ENCODE measurements at regions not wholly inside any gene's neighbourhood (a gene's known extent, or its start where the extent isn't known, plus 50 kb on each side); places are given as distances from the start of the nearest gene placed in this dataset.
"Not testable (repeated sequence)": the region's sequence is repeated elsewhere in the genome, so short reads cannot be mapped to it uniquely, and the experiment has no call there.

DNA sequence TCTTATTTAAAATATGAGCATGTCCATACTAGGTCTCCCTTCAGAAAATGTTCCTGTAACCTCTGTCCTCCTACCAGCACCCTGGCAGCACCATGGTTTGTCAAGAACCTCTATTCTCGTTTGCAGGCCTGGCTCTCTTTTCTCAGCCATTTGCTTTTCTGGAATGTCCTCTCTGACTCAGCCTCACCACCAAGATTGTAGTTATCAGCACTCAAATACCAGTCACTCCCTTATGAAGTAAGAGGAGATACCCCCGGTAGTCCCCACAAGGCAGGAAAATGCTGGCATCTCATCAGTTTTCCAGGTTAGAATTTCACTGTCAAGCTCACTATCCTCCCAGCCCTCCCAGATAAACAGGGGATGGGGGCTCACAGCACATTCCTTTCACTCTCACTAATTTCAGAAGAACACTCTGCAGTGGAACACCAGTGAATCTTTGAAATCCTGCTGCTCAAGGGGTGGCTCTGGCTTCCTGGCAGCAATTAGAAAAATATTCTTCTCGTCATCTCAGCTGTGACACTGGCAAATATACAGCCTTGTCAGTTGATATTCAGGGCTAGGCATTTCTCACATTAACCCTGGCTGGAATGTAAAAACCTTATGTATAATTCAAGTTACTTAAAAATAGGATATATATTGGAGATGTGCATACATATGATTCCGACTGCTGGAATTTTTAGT, 129.2 kb downstream of the TBX18 start:
- TF ChIP-seq, protein P1, sequence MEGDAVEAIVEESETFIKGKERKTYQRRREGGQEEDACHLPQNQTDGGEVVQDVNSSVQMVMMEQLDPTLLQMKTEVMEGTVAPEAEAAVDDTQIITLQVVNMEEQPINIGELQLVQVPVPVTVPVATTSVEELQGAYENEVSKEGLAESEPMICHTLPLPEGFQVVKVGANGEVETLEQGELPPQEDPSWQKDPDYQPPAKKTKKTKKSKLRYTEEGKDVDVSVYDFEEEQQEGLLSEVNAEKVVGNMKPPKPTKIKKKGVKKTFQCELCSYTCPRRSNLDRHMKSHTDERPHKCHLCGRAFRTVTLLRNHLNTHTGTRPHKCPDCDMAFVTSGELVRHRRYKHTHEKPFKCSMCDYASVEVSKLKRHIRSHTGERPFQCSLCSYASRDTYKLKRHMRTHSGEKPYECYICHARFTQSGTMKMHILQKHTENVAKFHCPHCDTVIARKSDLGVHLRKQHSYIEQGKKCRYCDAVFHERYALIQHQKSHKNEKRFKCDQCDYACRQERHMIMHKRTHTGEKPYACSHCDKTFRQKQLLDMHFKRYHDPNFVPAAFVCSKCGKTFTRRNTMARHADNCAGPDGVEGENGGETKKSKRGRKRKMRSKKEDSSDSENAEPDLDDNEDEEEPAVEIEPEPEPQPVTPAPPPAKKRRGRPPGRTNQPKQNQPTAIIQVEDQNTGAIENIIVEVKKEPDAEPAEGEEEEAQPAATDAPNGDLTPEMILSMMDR (IDR thresholded peaks at IDR 0.05; ENCODE audit: borderline replicate concordance, insufficient read depth, low read depth, low read length), result no peak
- H3K4me3 ChIP-seq (ENCODE audit: low read depth, low read length), result no peak overlapping the region

DNA sequence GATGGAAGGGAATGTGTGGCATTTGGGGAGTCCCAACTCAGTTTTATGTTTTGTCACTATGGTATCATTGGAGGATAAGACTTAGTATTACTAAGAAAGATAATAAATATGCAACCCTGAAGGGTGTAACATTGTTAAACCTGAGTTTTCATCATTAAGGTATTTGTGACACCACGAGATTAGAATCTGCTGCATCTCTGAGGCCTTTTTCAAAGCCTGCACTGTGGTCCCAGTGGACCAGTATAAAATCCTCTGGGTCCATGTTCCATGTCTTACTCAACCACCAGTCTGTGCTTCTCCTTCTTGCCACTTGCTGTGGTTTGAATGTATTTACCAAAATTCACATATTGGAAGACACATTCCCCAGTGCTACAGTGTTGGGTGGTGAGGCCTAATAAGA, 130.6 kb downstream of the TBX18 start:
- H3K4me3 ChIP-seq (ENCODE audit: low read depth, low read length), result no peak overlapping the region
- TF ChIP-seq, protein P1 (IDR thresholded peaks at IDR 0.05; ENCODE audit: borderline replicate concordance, insufficient read depth, low read depth, low read length), result no peak

DNA sequence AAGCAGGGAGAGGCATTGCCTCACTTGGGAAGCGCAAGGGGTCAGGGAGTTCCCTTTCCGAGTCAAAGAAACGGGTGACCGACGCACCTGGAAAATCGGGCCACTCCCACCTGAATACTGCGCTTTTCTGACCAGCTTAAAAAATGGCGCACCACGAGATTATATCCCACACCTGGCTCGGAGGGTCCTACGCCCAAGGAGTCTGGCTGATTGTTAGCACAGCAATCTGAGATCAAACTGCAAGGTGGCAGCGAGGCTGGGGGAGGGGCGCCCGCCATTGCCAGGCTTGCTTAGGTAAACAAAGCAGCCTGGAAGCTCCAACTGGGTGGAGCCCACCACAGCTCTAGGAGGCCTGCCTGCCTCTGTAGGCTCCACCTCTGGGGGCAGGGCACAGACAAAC, 137.9 kb downstream of the TBX18 start:
- not testable (repeated sequence) for H3K4me3 ChIP-seq (ENCODE audit: low read depth, low read length)

DNA sequence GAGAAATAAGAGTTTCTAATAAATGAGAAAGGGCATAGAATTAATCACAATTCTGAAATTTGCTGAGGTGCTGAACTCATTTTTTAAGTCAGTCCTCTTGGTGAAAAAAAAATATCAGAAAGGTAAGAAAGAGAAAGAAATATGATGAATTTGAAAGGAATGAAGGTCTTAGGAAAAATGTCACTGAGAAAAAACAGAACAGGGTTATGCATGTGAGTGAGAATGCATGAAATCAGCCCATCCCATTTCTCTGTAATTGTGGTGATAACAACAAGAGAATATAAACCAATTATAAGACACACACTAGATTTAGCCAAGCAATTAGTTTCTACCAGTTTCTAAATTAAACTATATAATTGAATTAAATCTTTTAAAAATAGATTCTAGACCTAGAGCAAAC, 138.9 kb downstream of the TBX18 start:
- H3K4me3 ChIP-seq (ENCODE audit: low read depth, low read length), result no peak overlapping the region
- TF ChIP-seq, protein P1 (IDR thresholded peaks at IDR 0.05; ENCODE audit: borderline replicate concordance, insufficient read depth, low read depth, low read length), result no peak

DNA sequence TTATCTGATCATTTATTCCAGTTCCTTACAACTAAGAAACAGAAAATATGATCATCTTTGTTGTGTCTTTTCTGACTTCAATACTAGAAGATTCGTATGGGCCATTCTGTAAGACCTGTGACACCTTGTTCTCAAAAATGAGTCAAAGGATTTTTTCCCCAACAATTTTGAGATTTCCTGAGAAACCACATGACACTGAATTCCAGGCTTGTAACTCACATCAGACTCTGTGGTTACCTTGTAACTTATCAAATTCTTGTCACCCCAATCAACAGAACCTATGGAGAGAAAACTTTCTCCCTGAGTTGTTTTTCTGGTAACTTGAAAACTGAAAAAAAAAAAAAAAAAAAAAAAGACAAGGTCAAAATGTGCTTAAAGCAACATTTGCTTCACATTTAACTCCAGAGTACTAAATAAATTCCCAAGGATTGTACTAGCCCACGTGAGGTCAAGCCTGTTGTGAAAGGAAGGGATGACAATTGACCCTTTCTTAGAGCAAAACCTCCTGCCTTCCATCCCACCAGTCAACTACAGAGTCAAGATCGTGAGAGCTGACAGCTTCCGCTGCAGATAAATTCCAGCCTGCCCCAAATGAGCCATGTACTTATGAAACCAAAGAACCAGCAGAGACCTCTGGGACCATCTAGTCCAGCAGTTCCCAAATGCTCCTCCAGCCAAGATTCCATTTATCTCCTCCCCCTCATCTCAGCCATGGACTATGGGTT, 140.3 kb downstream of the TBX18 start:
- TF ChIP-seq, protein P1 (IDR thresholded peaks at IDR 0.05; ENCODE audit: borderline replicate concordance, insufficient read depth, low read depth, low read length), result no peak
- no peak overlapping the region for H3K4me3 ChIP-seq (ENCODE audit: low read depth, low read length)

DNA sequence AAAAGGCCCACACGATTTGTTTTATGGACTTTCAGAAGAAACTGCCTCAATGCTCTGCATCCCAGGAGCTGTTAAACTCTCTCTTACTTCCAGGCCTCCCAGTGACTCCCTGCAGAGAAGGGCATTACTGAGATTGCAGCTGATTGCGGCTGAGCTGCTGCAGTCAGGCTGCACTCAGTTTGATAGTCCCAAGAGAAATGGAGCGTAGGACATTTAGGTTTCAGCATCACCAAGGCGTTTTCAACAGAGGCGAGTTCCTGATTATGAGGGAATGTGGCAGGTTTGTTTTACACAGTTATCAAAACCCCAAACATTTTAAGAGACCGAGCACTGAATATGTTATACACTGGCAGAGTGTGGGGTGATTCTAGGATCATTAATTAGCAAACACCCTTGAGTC, 145.6 kb downstream of the TBX18 start:
- TF ChIP-seq, protein P1 (IDR thresholded peaks at IDR 0.05; ENCODE audit: borderline replicate concordance, insufficient read depth, low read depth, low read length), result no peak
- H3K4me3 ChIP-seq (ENCODE audit: low read depth, low read length), result no peak overlapping the region

DNA sequence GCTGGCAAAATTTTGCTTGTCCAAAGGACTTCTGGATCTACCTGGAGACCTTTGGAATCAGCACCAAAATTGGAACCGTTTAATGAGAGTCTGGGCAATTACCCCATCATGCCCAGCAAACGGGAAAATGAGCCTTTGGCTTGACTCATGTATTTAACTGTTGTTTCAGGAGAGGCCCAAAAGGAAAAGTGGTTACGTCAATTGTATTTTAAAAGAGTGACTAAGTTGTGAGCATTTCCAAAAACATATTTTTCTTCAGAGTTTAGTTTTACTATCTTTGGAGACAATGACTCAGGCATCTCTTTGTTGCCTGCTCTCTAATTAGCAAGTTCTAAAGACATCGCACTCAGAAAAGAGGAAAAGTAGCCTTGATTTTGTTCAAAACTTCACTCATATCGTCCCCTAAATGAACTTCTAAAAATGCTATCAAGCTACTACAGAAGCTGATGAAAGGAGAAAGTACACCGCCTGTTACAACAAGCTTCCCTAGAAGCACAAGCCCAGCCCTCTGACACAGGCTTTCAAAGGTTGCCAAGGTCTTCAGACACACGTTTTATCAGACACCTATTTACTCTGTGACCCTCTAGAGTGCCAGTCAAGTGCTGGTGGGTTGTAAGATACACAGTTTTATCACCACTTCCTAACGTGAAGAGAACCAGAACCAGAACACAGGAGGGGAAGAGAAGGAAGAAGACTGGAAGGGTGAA, 146.2 kb downstream of the TBX18 start:
- TF ChIP-seq, protein P1 (IDR thresholded peaks at IDR 0.05; ENCODE audit: borderline replicate concordance, insufficient read depth, low read depth, low read length), result no peak

More for the DNA sequence above, 146.2 kb downstream of the TBX18 start:
- H3K4me3 ChIP-seq (ENCODE audit: low read depth, low read length), result no peak overlapping the region
